ENCODE measurements at regions not wholly inside any gene's neighbourhood (a gene's known extent, or its start where the extent isn't known, plus 50 kb on each side); places are given as distances from the start of the nearest gene placed in this dataset.
A peak's percentile ranks its signal among the peaks of the same experiment; 100 is the strongest.

DNA sequence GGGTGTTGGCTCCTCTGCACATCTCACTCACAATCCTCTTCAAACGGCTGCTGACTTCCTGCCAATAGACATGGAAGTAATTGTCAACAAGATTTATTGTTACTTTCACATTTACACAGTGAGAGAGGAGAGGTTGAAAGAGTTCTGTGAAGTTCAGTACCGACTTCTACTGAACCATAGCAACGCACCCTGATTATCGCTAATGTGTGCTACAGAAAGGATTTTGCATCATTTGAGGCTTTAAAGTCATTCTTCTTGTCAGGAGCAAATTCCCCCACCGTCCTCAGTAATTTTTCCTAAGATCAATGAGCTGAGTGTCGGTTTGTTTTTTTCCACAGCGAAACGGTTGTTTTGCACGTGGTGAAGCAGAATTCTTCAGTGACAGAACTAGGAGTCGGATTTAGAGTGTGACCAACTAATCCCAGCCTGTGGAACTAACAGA is 361.0 kb downstream of the ADGRL2 start:
- DNase-seq, result peak; percentile 11
- in situ Hi-C loops (cut with MboI; ENCODE audit: low pct_ligation_motif_present in 1 of 4, low pct_unique_long_range_greater_than_20kb in 1 of 4, low sequenced_read_pairs in 3 of 4) (no loop called here), intact Hi-C loops (cut with DNase I; ENCODE audit: low total_unique reads) (no loop called here)
- no peaks in the 10 kb centered on the region for H3K36me3 ChIP-seq
- no peak for TF ChIP-seq POLR2AphosphoS5 (IDR thresholded peaks at IDR 0.05)
- TF ChIP-seq, protein P1, sequence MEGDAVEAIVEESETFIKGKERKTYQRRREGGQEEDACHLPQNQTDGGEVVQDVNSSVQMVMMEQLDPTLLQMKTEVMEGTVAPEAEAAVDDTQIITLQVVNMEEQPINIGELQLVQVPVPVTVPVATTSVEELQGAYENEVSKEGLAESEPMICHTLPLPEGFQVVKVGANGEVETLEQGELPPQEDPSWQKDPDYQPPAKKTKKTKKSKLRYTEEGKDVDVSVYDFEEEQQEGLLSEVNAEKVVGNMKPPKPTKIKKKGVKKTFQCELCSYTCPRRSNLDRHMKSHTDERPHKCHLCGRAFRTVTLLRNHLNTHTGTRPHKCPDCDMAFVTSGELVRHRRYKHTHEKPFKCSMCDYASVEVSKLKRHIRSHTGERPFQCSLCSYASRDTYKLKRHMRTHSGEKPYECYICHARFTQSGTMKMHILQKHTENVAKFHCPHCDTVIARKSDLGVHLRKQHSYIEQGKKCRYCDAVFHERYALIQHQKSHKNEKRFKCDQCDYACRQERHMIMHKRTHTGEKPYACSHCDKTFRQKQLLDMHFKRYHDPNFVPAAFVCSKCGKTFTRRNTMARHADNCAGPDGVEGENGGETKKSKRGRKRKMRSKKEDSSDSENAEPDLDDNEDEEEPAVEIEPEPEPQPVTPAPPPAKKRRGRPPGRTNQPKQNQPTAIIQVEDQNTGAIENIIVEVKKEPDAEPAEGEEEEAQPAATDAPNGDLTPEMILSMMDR (IDR thresholded peaks at IDR 0.05), result no peak
- H3K4me1 ChIP-seq, result peaks cover 0 to 19% (median 7%) of the 10 kb centered on the region in 4 donors
- no peaks in the 10 kb centered on the region for H3K9me3 ChIP-seq
- no peak overlapping the region for H3K27ac ChIP-seq
- 7 to 38% methylated on average over 10 of the region's 10 CpGs for WGBS, 2 donors (ENCODE audit: low coverage in 1 of 2)
- no peaks in the 10 kb centered on the region for H3K27me3 ChIP-seq
- H3K4me3 ChIP-seq, result peak overlapping the region in 2 of 4 donors; percentile 11 to 38

DNA sequence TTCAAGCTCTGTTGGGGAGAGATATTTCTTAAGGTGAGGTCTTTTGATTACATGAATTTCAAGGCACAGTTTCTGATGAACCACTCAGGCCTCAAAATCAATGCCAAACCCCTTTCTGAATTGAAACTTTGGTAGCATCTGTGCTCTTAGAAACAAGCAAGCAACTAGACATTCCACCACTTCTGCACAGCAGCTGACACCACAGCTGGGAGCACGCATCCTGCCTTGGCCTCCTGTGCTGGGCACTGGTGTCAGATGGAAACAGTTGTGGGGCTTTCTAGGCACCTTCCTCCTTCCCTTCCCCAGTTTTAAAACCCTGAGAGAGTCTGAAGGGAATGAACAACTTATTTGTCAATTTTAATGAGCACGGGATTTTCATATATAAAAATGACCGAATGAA is 360.2 kb downstream of the ADGRL2 start:
- intact Hi-C loops (cut with DNase I; ENCODE audit: low total_unique reads) (no loop called here), in situ Hi-C loops (cut with MboI; ENCODE audit: low pct_ligation_motif_present in 1 of 4, low pct_unique_long_range_greater_than_20kb in 1 of 4, low sequenced_read_pairs in 3 of 4) (no loop called here)
- TF ChIP-seq, protein P1 (IDR thresholded peaks at IDR 0.05), result no peak
- TF ChIP-seq EP300 (IDR thresholded peaks at IDR 0.05; ENCODE audit: low read depth) (no peak), POLR2A (IDR thresholded peaks at IDR 0.05) (no peak), POLR2AphosphoS5 (IDR thresholded peaks at IDR 0.05) (no peak)
- 83 to 89% methylated on average over 3 of the region's 3 CpGs for WGBS, 2 donors (ENCODE audit: low coverage in 1 of 2)
- DNase-seq, result no peak
- Histone ChIP-seq H3K4me1 (peaks cover 0 to 19% (median 7%) of the 10 kb centered on the region in 4 donors), H3K27ac (no peak overlapping the region), H3K27me3 (no peaks in the 10 kb centered on the region), H3K36me3 (no peaks in the 10 kb centered on the region), H3K9me3 (no peaks in the 10 kb centered on the region), H3K4me3 (no peak overlapping the region)

DNA sequence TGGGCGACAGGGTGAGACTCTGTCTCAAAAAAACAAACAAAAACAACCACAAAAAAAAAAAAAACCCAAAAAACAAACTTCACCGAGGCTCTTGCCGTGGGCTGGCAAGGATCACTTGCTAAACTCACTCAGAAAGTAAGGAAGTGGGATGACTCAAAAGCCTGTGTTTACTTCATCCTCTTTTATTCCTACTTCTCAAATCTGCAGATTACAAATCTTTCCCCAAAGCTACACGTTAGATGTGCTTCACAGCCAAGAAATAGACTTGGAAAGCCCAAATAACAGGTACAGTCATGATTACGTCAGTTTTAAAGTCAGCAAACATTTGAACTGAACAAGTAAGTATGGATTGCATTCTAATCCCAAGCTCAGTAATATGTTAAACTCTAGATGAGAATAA is 359.3 kb downstream of the ADGRL2 start:
- no peaks in the 10 kb centered on the region for H3K27me3 ChIP-seq
- TF ChIP-seq, protein P1 (IDR thresholded peaks at IDR 0.05), result no peak
- TF ChIP-seq POLR2A (IDR thresholded peaks at IDR 0.05) (no peak), POLR2AphosphoS5 (IDR thresholded peaks at IDR 0.05) (no peak), EP300 (IDR thresholded peaks at IDR 0.05; ENCODE audit: low read depth) (no peak)
- in situ Hi-C loops (cut with MboI; ENCODE audit: low pct_ligation_motif_present in 1 of 4, low pct_unique_long_range_greater_than_20kb in 1 of 4, low sequenced_read_pairs in 3 of 4) (no loop called here), intact Hi-C loops (cut with DNase I; ENCODE audit: low total_unique reads) (no loop called here)
- peaks cover 0 to 19% (median 7%) of the 10 kb centered on the region in 4 donors for H3K4me1 ChIP-seq
- H3K4me3 ChIP-seq, result no peak overlapping the region
- no peak overlapping the region for H3K27ac ChIP-seq
- H3K9me3 ChIP-seq, result no peaks in the 10 kb centered on the region
- H3K36me3 ChIP-seq, result no peaks in the 10 kb centered on the region
- WGBS, 2 donors (ENCODE audit: low coverage in 1 of 2), result 68 to 72% methylated on average over 3 to 5 of the region's 5 CpGs
- no peak for DNase-seq

DNA sequence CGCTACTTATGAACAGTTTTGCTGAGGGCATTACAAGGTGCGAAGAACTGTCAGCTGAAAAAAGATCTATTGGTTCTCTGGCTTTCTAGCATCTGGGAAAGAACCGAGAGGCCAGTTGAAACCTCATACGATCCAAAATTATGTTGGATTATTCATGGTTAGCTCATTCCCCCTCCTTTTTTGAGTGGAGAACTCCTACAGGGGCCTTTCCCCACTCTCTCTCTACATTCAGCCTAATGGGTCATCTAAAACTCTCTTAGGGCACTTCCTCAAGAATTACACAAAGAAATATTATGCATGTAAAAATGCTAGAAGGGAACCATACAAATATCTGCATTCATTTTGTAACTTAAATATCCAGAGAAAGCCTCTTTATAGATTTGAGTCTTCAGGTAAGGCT is 358.2 kb downstream of the ADGRL2 start:
- WGBS, 2 donors (ENCODE audit: low coverage in 1 of 2), result 92 to 100% methylated on average over 4 of the region's 4 CpGs
- in situ Hi-C loops (cut with MboI; ENCODE audit: low pct_ligation_motif_present in 1 of 4, low pct_unique_long_range_greater_than_20kb in 1 of 4, low sequenced_read_pairs in 3 of 4) (no loop called here), intact Hi-C loops (cut with DNase I; ENCODE audit: low total_unique reads) (no loop called here)
- no peak for DNase-seq
- no peak for TF ChIP-seq POLR2A (IDR thresholded peaks at IDR 0.05)
- no peak for TF ChIP-seq EP300 (IDR thresholded peaks at IDR 0.05; ENCODE audit: low read depth)
- no peak for TF ChIP-seq POLR2AphosphoS5 (IDR thresholded peaks at IDR 0.05)
- TF ChIP-seq, protein P1 (IDR thresholded peaks at IDR 0.05), result no peak
- H3K9me3 ChIP-seq, result no peaks in the 10 kb centered on the region
- no peak overlapping the region for H3K4me3 ChIP-seq
- no peak overlapping the region for H3K27ac ChIP-seq
- H3K4me1 ChIP-seq, result peaks cover 0 to 19% (median 7%) of the 10 kb centered on the region in 4 donors
- no peaks in the 10 kb centered on the region for H3K36me3 ChIP-seq
- no peaks in the 10 kb centered on the region for H3K27me3 ChIP-seq
